CD14-positive monocyte (primary cell): ENCODE measurements at regions not wholly inside any gene's neighbourhood (a gene's known extent, or its start where the extent isn't known, plus 50 kb on each side); places are given as distances from the start of the nearest gene placed in this dataset.

Experiments
- DNase-seq, 3 donors: peaks; one replicate each; pipeline ENCODE4 v3.0.0-alpha.2; 2011 to 2022
- H2AFZ ChIP-seq: 2 replicates; pipeline ENCODE4 v1.6.0; 2012; ENCODE audit warnings: mild to moderate bottlenecking, low read depth, low read length, inconsistent platforms; ENCODE audit not compliant: insufficient read depth, poor library complexity, severe bottlenecking
- H3K27ac ChIP-seq, 2 donors: 1 replicate in 1 of 2; 2 replicates in 1 of 2; pipeline ENCODE4 v1.5.1; 2012 to 2013; ENCODE audit warnings: low read length in 2 of 2, control low read depth in 1 of 2, inconsistent platforms in 1 of 2, low read depth in 1 of 2, mild to moderate bottlenecking in 1 of 2
- H3K27me3 ChIP-seq, 2 donors: one replicate each; pipeline versions ENCODE4 v1.6.0 to v1.6.1; 2011 to 2013; ENCODE audit warnings: low read length in 2 of 2; ENCODE audit not compliant: control insufficient read depth in 2 of 2, insufficient read depth in 2 of 2
- H3K36me3 ChIP-seq, 2 donors: replicated peaks in 1 of 2; 1 replicate in 1 of 2; 2 replicates in 1 of 2; pipeline versions ENCODE4 v1.5.1 to v1.6.1; 2012 to 2013; ENCODE audit warnings: low read length in 2 of 2, control low read depth in 1 of 2, inconsistent platforms in 1 of 2, mild to moderate bottlenecking in 1 of 2; ENCODE audit not compliant: insufficient read depth in 2 of 2, control insufficient read depth in 1 of 2
- H3K4me1 ChIP-seq, 2 donors: 1 replicate in 1 of 2; 2 replicates in 1 of 2; pipeline versions ENCODE4 v1.5.1 to v1.6.1; 2012 to 2013; ENCODE audit warnings: low read length in 2 of 2, control low read depth in 1 of 2, inconsistent platforms in 1 of 2, mild to moderate bottlenecking in 1 of 2, moderate library complexity in 1 of 2; ENCODE audit not compliant: insufficient read depth in 2 of 2, control insufficient read depth in 1 of 2
- H3K4me2 ChIP-seq: replicated peaks from 2 replicates; pipeline ENCODE3; 2012; ENCODE audit warnings: low read length, moderate library complexity, mild to moderate bottlenecking; ENCODE audit not compliant: poor library complexity, severe bottlenecking; ENCODE audit errors: extremely low read depth
- H3K4me3 ChIP-seq, 3 experiments: fragments of 200-600 bp in 1 of 3; sonication (generic) in 1 of 3; replicated peaks in 1 of 3; 1 replicate in 2 of 3; 2 replicates in 1 of 3; pipeline ENCODE4 v1.5.1; 2011 to 2013; ENCODE audit warnings: low read length in 3 of 3, mild to moderate bottlenecking in 3 of 3, control low read depth in 2 of 3, low read depth in 2 of 3, inconsistent platforms in 1 of 3, moderate library complexity in 1 of 3
- H3K79me2 ChIP-seq: 2 replicates; pipeline ENCODE4 v1.6.0; 2012; ENCODE audit warnings: mild to moderate bottlenecking, control low read depth, inconsistent platforms, low read length, moderate library complexity; ENCODE audit not compliant: insufficient read depth
- H3K9ac ChIP-seq: 2 replicates; pipeline ENCODE4 v1.6.0; 2017; ENCODE audit warnings: low read length, mild to moderate bottlenecking; ENCODE audit not compliant: insufficient read depth, poor library complexity, severe bottlenecking
- H3K9me3 ChIP-seq, 2 donors: replicated peaks in 1 of 2; 1 replicate in 1 of 2; 2 replicates in 1 of 2; pipeline versions ENCODE4 v1.5.1 to v1.6.1; 2012 to 2013; ENCODE audit warnings: low read length in 2 of 2, control low read depth in 1 of 2; ENCODE audit not compliant: control insufficient read depth in 1 of 2, insufficient read depth in 1 of 2
- H4K20me1 ChIP-seq: 2 replicates; pipeline ENCODE4 v1.6.0; 2012; ENCODE audit warnings: mild to moderate bottlenecking, low read length, control low read depth, moderate library complexity; ENCODE audit not compliant: insufficient read depth
- H3K27ac Mint-ChIP-seq, 7 donors: one replicate each; pipeline ENCODE4 v1.8.0; 2020; ENCODE audit warnings: mild to moderate bottlenecking in 7 of 7, mixed read lengths in 7 of 7, moderate library complexity in 6 of 7, inconsistent platforms in 2 of 7
- H3K27me3 Mint-ChIP-seq, 3 donors: one replicate each; pipeline ENCODE4 v1.8.0; 2021 to 2022; ENCODE audit warnings: low read depth in 3 of 3, mild to moderate bottlenecking in 3 of 3, mixed read lengths in 3 of 3, moderate library complexity in 3 of 3, inconsistent platforms in 1 of 3
- H3K36me3 Mint-ChIP-seq, 2 donors: one replicate each; pipeline ENCODE4 v1.8.0; 2020; ENCODE audit warnings: mixed read lengths in 2 of 2, inconsistent platforms in 1 of 2, mild to moderate bottlenecking in 1 of 2
- H3K4me1 Mint-ChIP-seq: one replicate; pipeline ENCODE4 v1.8.0; 2020; ENCODE audit warnings: mild to moderate bottlenecking, mixed read lengths
- H3K4me3 Mint-ChIP-seq, 2 donors: one replicate each; pipeline ENCODE4 v1.8.0; 2020; ENCODE audit warnings: mild to moderate bottlenecking in 2 of 2, mixed read lengths in 2 of 2, moderate library complexity in 1 of 2
- H3K9me3 Mint-ChIP-seq, 7 donors: one replicate each; pipeline ENCODE4 v1.8.0; 2020 to 2022; ENCODE audit warnings: mixed read lengths in 7 of 7, mild to moderate bottlenecking in 6 of 7, moderate library complexity in 6 of 7, inconsistent platforms in 2 of 7
- WGBS: methylation state at CpG from one replicate; pipeline ENCODE4 v1.1.5; 2013; ENCODE audit warnings: missing lambda C conversion rate; ENCODE audit not compliant: insufficient coverage; 5-methylcytosine and 5-hydroxymethylcytosine counted together
- intact Hi-C, 2 donors: fragments of 100-400 bp; cut with micrococcal nuclease; formaldehyde crosslinking; loops; one replicate each; pipeline versions ENCODE4 v1.15.0 to v1.15.1; 2023
- TF ChIP-seq, protein P1 (sequence below): fragments of 200-600 bp; IDR thresholded peaks from one replicate; pipeline ENCODE4 v1.8.0; 2022; ENCODE audit warnings: antibody characterized with exemption, mild to moderate bottlenecking

DNA sequence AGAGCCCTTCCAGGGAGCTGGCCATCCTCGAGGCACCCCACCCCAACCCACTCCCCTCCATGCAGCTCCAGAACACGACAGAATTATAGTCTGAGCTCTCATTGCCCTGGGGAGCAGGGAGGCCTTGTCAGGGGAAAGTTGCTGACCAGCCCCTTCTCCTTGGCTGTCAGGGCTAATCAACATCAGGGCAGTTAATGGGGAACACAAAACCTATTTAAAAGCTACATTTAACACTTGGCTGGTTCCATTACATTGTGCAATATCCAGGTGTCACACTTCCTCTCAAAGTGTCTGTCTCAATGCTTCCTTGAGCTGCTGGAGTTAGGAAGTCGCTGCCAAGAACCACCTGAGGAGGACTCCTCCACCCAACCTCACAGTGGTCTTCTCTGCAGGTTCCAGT lies 111.8 kb upstream of the GRIK3 start:
- H3K27ac Mint-ChIP-seq, result no peak overlapping the region
- H4K20me1 ChIP-seq, result no peaks in the 10 kb centered on the region
- no peaks in the 10 kb centered on the region for H3K4me1 Mint-ChIP-seq
- intact Hi-C loops, result no loop called here
- H3K36me3 Mint-ChIP-seq, result no peaks in the 10 kb centered on the region
- no peak for DNase-seq
- H3K27me3 Mint-ChIP-seq, result peaks cover under 1 to 9% (median 3%) of the 10 kb centered on the region in 3 donors
- H3K9ac ChIP-seq, result no peak overlapping the region
- H3K4me3 Mint-ChIP-seq, result no peak overlapping the region
- H2AFZ ChIP-seq, result no peak overlapping the region
- no peak overlapping the region for H3K27ac ChIP-seq
- H3K9me3 ChIP-seq, result no peaks in the 10 kb centered on the region
- 79% methylated on average over 2 of the region's 3 CpGs for WGBS
- peaks cover 0 to 1% (median 0%) of the 10 kb centered on the region in 7 donors for H3K9me3 Mint-ChIP-seq
- H3K36me3 ChIP-seq, result no peaks in the 10 kb centered on the region
- no peaks in the 10 kb centered on the region for H3K4me1 ChIP-seq
- TF ChIP-seq, protein P1, sequence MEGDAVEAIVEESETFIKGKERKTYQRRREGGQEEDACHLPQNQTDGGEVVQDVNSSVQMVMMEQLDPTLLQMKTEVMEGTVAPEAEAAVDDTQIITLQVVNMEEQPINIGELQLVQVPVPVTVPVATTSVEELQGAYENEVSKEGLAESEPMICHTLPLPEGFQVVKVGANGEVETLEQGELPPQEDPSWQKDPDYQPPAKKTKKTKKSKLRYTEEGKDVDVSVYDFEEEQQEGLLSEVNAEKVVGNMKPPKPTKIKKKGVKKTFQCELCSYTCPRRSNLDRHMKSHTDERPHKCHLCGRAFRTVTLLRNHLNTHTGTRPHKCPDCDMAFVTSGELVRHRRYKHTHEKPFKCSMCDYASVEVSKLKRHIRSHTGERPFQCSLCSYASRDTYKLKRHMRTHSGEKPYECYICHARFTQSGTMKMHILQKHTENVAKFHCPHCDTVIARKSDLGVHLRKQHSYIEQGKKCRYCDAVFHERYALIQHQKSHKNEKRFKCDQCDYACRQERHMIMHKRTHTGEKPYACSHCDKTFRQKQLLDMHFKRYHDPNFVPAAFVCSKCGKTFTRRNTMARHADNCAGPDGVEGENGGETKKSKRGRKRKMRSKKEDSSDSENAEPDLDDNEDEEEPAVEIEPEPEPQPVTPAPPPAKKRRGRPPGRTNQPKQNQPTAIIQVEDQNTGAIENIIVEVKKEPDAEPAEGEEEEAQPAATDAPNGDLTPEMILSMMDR, result no peak
- H3K4me3 ChIP-seq, result no peak overlapping the region
- no peak overlapping the region for H3K4me2 ChIP-seq
- H3K27me3 ChIP-seq, result no peaks in the 10 kb centered on the region
- H3K79me2 ChIP-seq, result no peaks in the 10 kb centered on the region

DNA sequence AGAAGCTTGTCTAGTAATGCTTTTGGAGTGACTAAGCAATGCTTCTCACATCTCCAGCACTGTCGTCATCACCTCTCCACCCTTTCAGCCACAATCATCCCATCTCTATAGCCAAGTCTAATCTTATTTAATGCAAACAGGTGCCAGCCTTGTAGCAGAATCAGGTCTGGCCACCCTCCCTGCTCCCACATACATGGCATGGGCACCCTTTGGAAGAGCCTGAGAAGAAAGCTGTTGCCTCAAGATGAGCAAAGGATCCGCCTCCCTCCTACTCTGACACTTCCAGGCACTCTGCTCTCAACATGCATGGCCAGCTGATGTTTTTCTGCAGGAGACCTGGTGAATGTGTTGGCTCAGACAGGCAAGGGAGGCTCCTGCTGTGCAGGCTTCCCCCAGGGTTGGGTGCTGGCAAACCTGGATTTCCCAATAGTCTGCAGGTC lies 113.1 kb upstream of the GRIK3 start:
- Histone ChIP-seq H4K20me1 (no peaks in the 10 kb centered on the region), H3K79me2 (no peaks in the 10 kb centered on the region), H3K36me3 (no peaks in the 10 kb centered on the region), H3K9me3 (no peaks in the 10 kb centered on the region), H3K4me1 (no peaks in the 10 kb centered on the region), H3K27ac (no peak overlapping the region), H3K9ac (no peak overlapping the region), H3K4me3 (no peak overlapping the region), H3K27me3 (no peaks in the 10 kb centered on the region), H3K4me2 (no peak overlapping the region), H2AFZ (no peak overlapping the region)
- intact Hi-C loops, result no loop called here
- H3K27me3 Mint-ChIP-seq, result peaks cover 0 to 7% (median 3%) of the 10 kb centered on the region in 3 donors
- H3K36me3 Mint-ChIP-seq, result no peaks in the 10 kb centered on the region
- peaks cover 0 to 1% (median 0%) of the 10 kb centered on the region in 7 donors for H3K9me3 Mint-ChIP-seq
- no peak for DNase-seq
- no peaks in the 10 kb centered on the region for H3K4me1 Mint-ChIP-seq
- 92% methylated on average over 2 of the region's 2 CpGs for WGBS
- no peak overlapping the region for H3K4me3 Mint-ChIP-seq
- TF ChIP-seq, protein P1, result no peak
- H3K27ac Mint-ChIP-seq, result peak overlapping the region in 1 of 7 donors; percentile 55
